ENCODE measurements at regions not wholly inside any gene's neighbourhood (a gene's known extent, or its start where the extent isn't known, plus 50 kb on each side); places are given as distances from the start of the nearest gene placed in this dataset.

- TF ChIP-seq CTCF (IDR thresholded peaks at IDR 0.05; ENCODE audit: insufficient read depth, low read depth, low read length) (no peak), EZH2 (IDR thresholded peaks at IDR 0.05; ENCODE audit: insufficient read depth, low read length) (no peak)
Measured at GRCh38 chr3:148042663-148043445, 633.7 kb downstream of the ZIC1 start.
